SK-N-MC (cell line): ENCODE measurements at regions not wholly inside any gene's neighbourhood (a gene's known extent, or its start where the extent isn't known, plus 50 kb on each side); places are given as distances from the start of the nearest gene placed in this dataset.

Experiments used
- EZH2 ChIP-seq: fragments of 200-600 bp; sonication (generic); IDR thresholded peaks from one replicate; pipeline ENCODE4 v1.6.1; 2017; ENCODE audit warnings: antibody characterized with exemption
- POLR2AphosphoS5 ChIP-seq: IDR thresholded peaks from 2 replicates; pipeline ENCODE4 v1.6.1; 2012; ENCODE audit warnings: mild to moderate bottlenecking, low read depth, low read length, borderline replicate concordance

GRCh38 chr7:136588216-136588615, 280.2 kb upstream of the CHRM2 start:
- TF ChIP-seq POLR2AphosphoS5 (no peak), EZH2 (no peak)
